ENCODE measurements at regions not wholly inside any gene's neighbourhood (a gene's known extent, or its start where the extent isn't known, plus 50 kb on each side); places are given as distances from the start of the nearest gene placed in this dataset.

DNA sequence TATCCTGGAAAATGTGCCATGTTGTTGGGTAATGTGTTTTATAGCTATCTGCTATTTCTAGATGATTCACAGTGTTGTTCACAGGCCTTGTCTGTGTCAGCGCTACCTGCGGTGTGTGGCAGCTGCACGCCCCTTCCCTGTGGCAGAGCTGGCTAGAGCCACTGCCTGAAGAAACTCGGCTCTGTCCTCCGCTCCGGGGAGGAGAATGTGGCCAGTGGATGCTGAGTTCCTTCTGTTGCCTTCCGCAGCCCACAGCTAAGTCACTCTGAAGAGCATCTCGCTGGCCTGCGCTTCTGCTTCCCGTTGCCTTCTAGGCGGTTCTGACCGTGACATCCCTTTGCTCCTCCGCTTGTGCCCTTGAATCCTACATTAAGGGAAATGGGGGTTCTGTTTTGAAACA, 135.1 kb downstream of the PLG start:
- no peaks in the 10 kb centered on the region for H3K23me2 ChIP-seq (ENCODE audit: low read depth, low read length)
- ChIA-PET CTCF (ENCODE audit: partially characterized antibody) (interaction anchor here (0.6 to 1.7 kb wide), 4 partner anchors 93 to 261 kb away, joined by 3 to 4 read pairs (median 3); no protein-coding TSS in a partner anchor), POLR2A (ENCODE audit: partially characterized antibody) (no interaction called here)
- no peak overlapping the region for H3K9ac ChIP-seq (replicated peaks in 1 of 4; ENCODE audit: extremely low read depth in 1 of 4, low read depth in 3 of 4, low read length in 3 of 4)
- H2AK5ac ChIP-seq (ENCODE audit: low read depth, low read length), result no peak overlapping the region
- H3K4ac ChIP-seq (replicated peaks; ENCODE audit: insufficient read length, low read depth, low read length), result no peak overlapping the region
- no peaks in the 10 kb centered on the region for H3K9me3 ChIP-seq (ENCODE audit: insufficient read depth in 2 of 2, low read depth in 1 of 2, low read length in 1 of 2)
- H3K36me3 ChIP-seq (ENCODE audit: control insufficient read depth in 2 of 4, insufficient read depth in 4 of 4, low read length in 3 of 4), result no peaks in the 10 kb centered on the region
- 0 out of 2 replicates have a peak overlapping the region, but pooled peaks have one; percentile 71 for H2BK12ac ChIP-seq (ENCODE audit: low read depth, low read length)
- H3K79me1 ChIP-seq (ENCODE audit: low read depth, low read length), result no peaks in the 10 kb centered on the region
- H3K27ac ChIP-seq (ENCODE audit: low read depth, low read length), result no peak overlapping the region
- H2BK5ac ChIP-seq (ENCODE audit: low read depth, low read length), result no peak overlapping the region
- no peak overlapping the region for H4K8ac ChIP-seq (ENCODE audit: extremely low read depth, insufficient read depth, low read length)
- H3K4me1 ChIP-seq (replicated peaks in 1 of 4; ENCODE audit: control insufficient read depth in 3 of 4, insufficient read depth in 4 of 4, low read length in 3 of 4), result no peaks in the 10 kb centered on the region
- 92% methylated on average over 13 of the region's 13 CpGs; no CpG with 5 or more reads in 1 of the 2 experiments for WGBS, 2 experiments (ENCODE audit: extremely low coverage in 1 of 2, insufficient coverage in 1 of 2, insufficient read length in 1 of 2, insufficient replicate concordance in 2 of 2, low coverage in 1 of 2, low lambda C conversion rate in 2 of 2, missing lambda C conversion rate in 1 of 2)
- H2BK15ac ChIP-seq (ENCODE audit: low read length), result peak overlapping the region; percentile 92; the same call in 1 of the 2 replicates
- peak overlapping the region; percentile 17 for H2AFZ ChIP-seq (ENCODE audit: low read length)
- FAIRE-seq (peak; percentile 45), DNase-seq (ENCODE audit: low read depth in 1 of 2, low spot score in 2 of 2) (no peak)
- no peak overlapping the region; a peak in 1 of 4 replicates for H3K4me2 ChIP-seq (ENCODE audit: insufficient read depth in 1 of 2, low read depth in 2 of 2, low read length in 2 of 2)
- H3K23ac ChIP-seq (ENCODE audit: insufficient read length), result no peak overlapping the region
- no peaks in the 10 kb centered on the region for H4K20me1 ChIP-seq (replicated peaks in 1 of 2; ENCODE audit: control insufficient read depth in 1 of 2, insufficient read depth in 2 of 2, low read length in 2 of 2)
- no peak overlapping the region for H4K91ac ChIP-seq (replicated peaks; ENCODE audit: insufficient read length, low read length)
- H2BK120ac ChIP-seq (replicated peaks; ENCODE audit: low read depth, low read length), result no peak overlapping the region
- no peaks in the 10 kb centered on the region for H3K27me3 ChIP-seq (replicated peaks in 1 of 4; ENCODE audit: control insufficient read depth in 3 of 4, extremely low read depth in 1 of 4, insufficient read depth in 3 of 4, low read length in 3 of 4)
- H3K18ac ChIP-seq (ENCODE audit: extremely low read depth, low read length), result no peak overlapping the region
- no peak overlapping the region for H3K14ac ChIP-seq (ENCODE audit: insufficient read length)
- no peak overlapping the region for H3K4me3 ChIP-seq (ENCODE audit: extremely low read depth in 1 of 4, insufficient read depth in 2 of 4, low read depth in 3 of 4, low read length in 4 of 4)
- no peak overlapping the region for H4K5ac ChIP-seq (ENCODE audit: insufficient read length, low read depth, low read length)
- no peaks in the 10 kb centered on the region for H3K79me2 ChIP-seq (ENCODE audit: control insufficient read depth in 1 of 2, insufficient read depth in 2 of 2, low read length in 2 of 2)
- H3K56ac ChIP-seq (replicated peaks; ENCODE audit: insufficient read length, low read depth, low read length), result no peak overlapping the region
- H2BK20ac ChIP-seq (ENCODE audit: low read length), result no peak overlapping the region
- TF ChIP-seq BCL11A (IDR thresholded peaks at IDR 0.05; ENCODE audit: low read depth in 2 of 2, low read length in 2 of 2) (no peak), YY1 (IDR thresholded peaks at IDR 0.05; ENCODE audit: low read depth, low read length) (no peak), EZH2 (IDR thresholded peaks at IDR 0.05; ENCODE audit: low read depth, low read length, severe bottlenecking) (no peak)
